Kidney (tissue), 13 donors: ENCODE measurements at regions not wholly inside any gene's neighbourhood (a gene's known extent, or its start where the extent isn't known, plus 50 kb on each side); places are given as distances from the start of the nearest gene placed in this dataset.

ENCODE experiments used
- DNase-seq, 5 donors: peaks; one replicate each; pipeline ENCODE4 v3.0.0-alpha.2; 2013 to 2020
- FAIRE-seq: peaks from 2 replicates; lab custom pipeline; 2012; peaks lifted over from hg19 to GRCh38; lab: Jason Lieb, UNC
- H3K27ac ChIP-seq, 2 donors: one replicate each; pipeline ENCODE4 v1.7.0; 2013; ENCODE audit warnings: low read depth in 2 of 2, low read length in 2 of 2, inconsistent platforms in 1 of 2
- H3K27me3 ChIP-seq: one replicate; pipeline ENCODE4 v1.7.1; 2013; ENCODE audit warnings: low read length, inconsistent platforms; ENCODE audit not compliant: control insufficient read depth, insufficient read depth
- H3K36me3 ChIP-seq, 3 donors: one replicate each; pipeline versions ENCODE4 v1.7.0 to v1.7.1; 2013; ENCODE audit warnings: low read length in 3 of 3, control low read depth in 1 of 3, inconsistent platforms in 1 of 3; ENCODE audit not compliant: insufficient read depth in 3 of 3, control insufficient read depth in 2 of 3
- H3K4me1 ChIP-seq, 3 donors: one replicate each; pipeline versions ENCODE4 v1.7.0 to v1.7.1; 2013; ENCODE audit warnings: low read length in 3 of 3, inconsistent platforms in 1 of 3, low read depth in 1 of 3; ENCODE audit not compliant: control insufficient read depth in 2 of 3, insufficient read depth in 2 of 3
- H3K4me3 ChIP-seq, 3 donors: one replicate each; pipeline versions ENCODE4 v1.7.0 to v1.8.1; 2013; ENCODE audit warnings: low read length in 3 of 3, control low read depth in 1 of 3, inconsistent platforms in 1 of 3
- H3K9ac ChIP-seq, 3 donors: one replicate each; pipeline versions ENCODE4 v1.7.0 to v1.7.1; 2013; ENCODE audit warnings: low read length in 3 of 3, control low read depth in 1 of 3, inconsistent platforms in 1 of 3
- H3K9me3 ChIP-seq, 3 donors: one replicate each; pipeline versions ENCODE4 v1.7.0 to v1.7.1; 2013; ENCODE audit warnings: low read length in 3 of 3, control low read depth in 1 of 3, inconsistent platforms in 1 of 3; ENCODE audit not compliant: control insufficient read depth in 2 of 3, insufficient read depth in 1 of 3
- CTCF ChIP-seq: IDR thresholded peaks from 3 replicates; pipeline ENCODE4 v1.5.1; 2012; ENCODE audit warnings: mild to moderate bottlenecking, moderate library complexity, borderline replicate concordance; ENCODE audit not compliant: insufficient read depth; ENCODE audit errors: extremely low read depth
- intact Hi-C: fragments of 100-400 bp; cut with DNase I; formaldehyde crosslinking; loops from one replicate; pipeline ENCODE4 v1.11.1; 2022
- donor health status: control.
- donor health status: control.
- donor health status: control.
- donor health status: control.
- donor health status: control.
- donor health status: DM: yes; HTN: yes; CAD: no.
- donor health status: Normal renal cell carcinoma (clear cell type).

- no peak for DNase-seq
- no peaks in the 10 kb centered on the region for H3K4me1 ChIP-seq
- TF ChIP-seq CTCF, result no peak
- no peak overlapping the region for H3K4me3 ChIP-seq
- no peak overlapping the region for H3K9ac ChIP-seq
- H3K36me3 ChIP-seq, result no peaks in the 10 kb centered on the region
- FAIRE-seq, result no peak
- intact Hi-C loops, result no loop called here
- no peak overlapping the region for H3K27ac ChIP-seq
- H3K9me3 ChIP-seq, result no peaks in the 10 kb centered on the region
- no peaks in the 10 kb centered on the region for H3K27me3 ChIP-seq
Observed at GRCh38 chr4:44861756-44862155, 135.4 kb upstream of the GNPDA2 start.

GRCh38 chr4:44859477-44859876 lies 133.1 kb upstream of the GNPDA2 start:
- DNase-seq, result no peak
- H3K36me3 ChIP-seq, result no peaks in the 10 kb centered on the region
- H3K9ac ChIP-seq, result no peak overlapping the region
- intact Hi-C loops, result no loop called here
- no peaks in the 10 kb centered on the region for H3K4me1 ChIP-seq
- H3K27ac ChIP-seq, result no peak overlapping the region
- no peak for FAIRE-seq
- TF ChIP-seq CTCF, result no peak
- H3K27me3 ChIP-seq, result no peaks in the 10 kb centered on the region
- H3K4me3 ChIP-seq, result no peak overlapping the region
- H3K9me3 ChIP-seq, result no peaks in the 10 kb centered on the region

GRCh38 chr4:44848466-44848865 lies 122.1 kb upstream of the GNPDA2 start:
- Histone ChIP-seq H3K36me3 (no peaks in the 10 kb centered on the region), H3K9ac (no peak overlapping the region), H3K9me3 (no peaks in the 10 kb centered on the region), H3K27ac (no peak overlapping the region), H3K4me3 (no peak overlapping the region), H3K4me1 (no peaks in the 10 kb centered on the region), H3K27me3 (no peaks in the 10 kb centered on the region)
- FAIRE-seq, result no peak
- DNase-seq, result no peak
- TF ChIP-seq CTCF, result no peak
- intact Hi-C loops, result no loop called here

- intact Hi-C loops, result no loop called here
- FAIRE-seq, result no peak
- Histone ChIP-seq H3K4me1 (no peaks in the 10 kb centered on the region), H3K9me3 (no peaks in the 10 kb centered on the region), H3K9ac (no peak overlapping the region), H3K4me3 (no peak overlapping the region), H3K27me3 (no peaks in the 10 kb centered on the region), H3K36me3 (no peaks in the 10 kb centered on the region), H3K27ac (no peak overlapping the region)
- no peak for TF ChIP-seq CTCF
- peak in 1 of 5 donors; percentile 6 for DNase-seq
Observed at GRCh38 chr4:44845993-44846392, 119.6 kb upstream of the GNPDA2 start.
